Sigmoid colon (tissue), 6 donors: ENCODE measurements at regions not wholly inside any gene's neighbourhood (a gene's known extent, or its start where the extent isn't known, plus 50 kb on each side); places are given as distances from the start of the nearest gene placed in this dataset.

ENCODE experiments used
- DNase-seq: peaks from one replicate; pipeline ENCODE4 v3.0.0-alpha.2; 2019
- H3K27ac ChIP-seq, 4 donors: fragments of 200-600 bp; sonication (generic); one replicate each; pipeline ENCODE4 v1.5.1; 2016 to 2019; ENCODE audit warnings: mild to moderate bottlenecking in 1 of 4
- H3K27me3 ChIP-seq, 3 donors: fragments of 200-600 bp; sonication (generic); one replicate each; pipeline ENCODE4 v1.5.1; 2019; ENCODE audit warnings: mild to moderate bottlenecking in 1 of 3
- H3K36me3 ChIP-seq, 4 donors: fragments of 200-600 bp; sonication (generic); one replicate each; pipeline ENCODE4 v1.5.1; 2016 to 2019
- H3K4me1 ChIP-seq, 4 donors: fragments of 200-600 bp; sonication (generic); one replicate each; pipeline ENCODE4 v1.5.1; 2017 to 2019
- H3K4me3 ChIP-seq, 4 donors: fragments of 200-600 bp; sonication (generic); one replicate each; pipeline ENCODE4 v1.5.1; 2017 to 2019; ENCODE audit warnings: mild to moderate bottlenecking in 2 of 4, moderate library complexity in 1 of 4
- H3K9me3 ChIP-seq, 4 donors: fragments of 200-600 bp in 3 of 4; sonication (generic) in 3 of 4; one replicate each; pipeline versions ENCODE4 v1.5.1 to v1.6.1; 2013 to 2019
- CTCF ChIP-seq, 4 experiments: fragments of 450-650 bp in 3 of 4; fragments of 200-600 bp in 1 of 4; IDR thresholded peaks; one replicate each; pipeline ENCODE4 v1.5.1; 2016 to 2019; ENCODE audit warnings: antibody characterized with exemption in 4 of 4, mild to moderate bottlenecking in 3 of 4, moderate library complexity in 2 of 4
- EP300 ChIP-seq, 4 donors: sonication (generic); formaldehyde crosslinking; IDR thresholded peaks; one replicate each; pipeline ENCODE4 v1.6.1; 2017; ENCODE audit warnings: antibody characterized with exemption in 4 of 4
- POLR2A ChIP-seq, 2 donors: fragments of 450-650 bp; IDR thresholded peaks; one replicate each; pipeline ENCODE4 v1.6.1; 2016; ENCODE audit warnings: antibody characterized with exemption in 2 of 2, mild to moderate bottlenecking in 2 of 2, moderate library complexity in 2 of 2
- POLR2AphosphoS5 ChIP-seq, 4 donors: sonication (generic); formaldehyde crosslinking; IDR thresholded peaks; one replicate each; pipeline ENCODE4 v1.6.1; 2017; ENCODE audit warnings: antibody characterized with exemption in 4 of 4
- WGBS, 2 donors: extraction: QIAGEN DNeasy Blood & Tissue Kit; methylation state at CpG; one replicate each; pipeline ENCODE4 v1.1.7; 2013; 5-methylcytosine and 5-hydroxymethylcytosine counted together
- intact Hi-C: fragments of 100-400 bp; cut with DNase I; formaldehyde crosslinking; loops from one replicate; pipeline ENCODE4 v1.15.1; 2023
- donor health status: healthy with polysubstance abuse.
- donor health status: healthy.

GRCh38 chr10:28733245-28733644, 55.9 kb downstream of the BAMBI start:
- Histone ChIP-seq H3K27ac (no peak overlapping the region), H3K36me3 (no peaks in the 10 kb centered on the region), H3K4me1 (no peaks in the 10 kb centered on the region), H3K27me3 (no peaks in the 10 kb centered on the region), H3K4me3 (no peak overlapping the region), H3K9me3 (peaks cover 0 to 4% (median 0%) of the 10 kb centered on the region in 4 donors)
- TF ChIP-seq EP300 (IDR thresholded peaks at IDR 0.05), result no peak
- intact Hi-C loops, result no loop called here
- no peak for DNase-seq

- intact Hi-C loops, result no loop called here
- Histone ChIP-seq H3K27ac (no peak overlapping the region), H3K36me3 (no peaks in the 10 kb centered on the region), H3K4me1 (no peaks in the 10 kb centered on the region), H3K4me3 (no peak overlapping the region), H3K9me3 (peaks cover 0 to 4% (median 0%) of the 10 kb centered on the region in 4 donors), H3K27me3 (no peaks in the 10 kb centered on the region)
- 87 to 88% methylated on average over 1 of the region's 1 CpG for WGBS, 2 donors
- DNase-seq, result no peak
- TF ChIP-seq EP300 (IDR thresholded peaks at IDR 0.05) (no peak), POLR2A (IDR thresholded peaks at IDR 0.05) (no peak), POLR2AphosphoS5 (IDR thresholded peaks at IDR 0.05) (no peak), CTCF (IDR thresholded peaks at IDR 0.05) (no peak)
Observed at GRCh38 chr10:28733647-28734046, 56.3 kb downstream of the BAMBI start.

GRCh38 chr10:28734938-28735759, 57.8 kb downstream of the BAMBI start:
- no peak overlapping the region for H3K27ac ChIP-seq
- 51 to 63% methylated on average over 4 of the region's 4 CpGs for WGBS, 2 donors
- DNase-seq, result no peak

GRCh38 chr10:28737096-28737495, 59.8 kb downstream of the BAMBI start:
- peaks cover 0 to 2% (median 0%) of the 10 kb centered on the region in 3 donors for H3K27me3 ChIP-seq
- H3K36me3 ChIP-seq, result no peaks in the 10 kb centered on the region
- DNase-seq, result no peak
- intact Hi-C loops, result no loop called here
- no peak overlapping the region for H3K4me3 ChIP-seq
- peaks cover 0 to 4% (median 0%) of the 10 kb centered on the region in 4 donors for H3K9me3 ChIP-seq
- TF ChIP-seq CTCF (IDR thresholded peaks at IDR 0.05) (no peak), POLR2AphosphoS5 (IDR thresholded peaks at IDR 0.05) (no peak), EP300 (IDR thresholded peaks at IDR 0.05) (no peak), POLR2A (IDR thresholded peaks at IDR 0.05) (no peak)
- H3K27ac ChIP-seq, result no peak overlapping the region
- WGBS, 2 donors, result 59 to 62% methylated on average over 2 of the region's 2 CpGs
- no peaks in the 10 kb centered on the region for H3K4me1 ChIP-seq

More at GRCh38 chr10:28734938-28735759, 57.8 kb downstream of the BAMBI start:
- Histone ChIP-seq H3K4me1 (no peaks in the 10 kb centered on the region), H3K27me3 (no peaks in the 10 kb centered on the region), H3K9me3 (peaks cover 0 to 4% (median 0%) of the 10 kb centered on the region in 4 donors), H3K36me3 (no peaks in the 10 kb centered on the region), H3K4me3 (no peak overlapping the region)
- intact Hi-C loops, result no loop called here
- TF ChIP-seq POLR2AphosphoS5 (IDR thresholded peaks at IDR 0.05) (no peak), CTCF (IDR thresholded peaks at IDR 0.05) (no peak), POLR2A (IDR thresholded peaks at IDR 0.05) (no peak), EP300 (IDR thresholded peaks at IDR 0.05) (no peak)

GRCh38 chr10:28738200-28738599, 60.9 kb downstream of the BAMBI start:
- 85 to 100% methylated on average over 1 of the region's 1 CpG for WGBS, 2 donors
- intact Hi-C loops, result no loop called here
- Histone ChIP-seq H3K9me3 (peaks cover 0 to 4% (median 0%) of the 10 kb centered on the region in 4 donors), H3K27me3 (peaks cover 0 to 2% (median 0%) of the 10 kb centered on the region in 3 donors), H3K4me3 (no peak overlapping the region), H3K36me3 (no peaks in the 10 kb centered on the region), H3K4me1 (no peaks in the 10 kb centered on the region), H3K27ac (no peak overlapping the region)
- DNase-seq, result no peak
- TF ChIP-seq CTCF (IDR thresholded peaks at IDR 0.05), result no peak
